DMS114 treated with DMSO at 0.1 percent for 48 hours (cell line): ENCODE measurements at regions not wholly inside any gene's neighbourhood (a gene's known extent, or its start where the extent isn't known, plus 50 kb on each side); places are given as distances from the start of the nearest gene placed in this dataset.
"Not testable (repeated sequence)": the region's sequence is repeated elsewhere in the genome, so short reads cannot be mapped to it uniquely, and the experiment has no call there.

ENCODE experiments used
- DNase-seq: peaks from one replicate; lab custom pipeline; 2025; ENCODE audit not compliant: unreplicated experiment; lab: John Stamatoyannopoulos, UW

DNA sequence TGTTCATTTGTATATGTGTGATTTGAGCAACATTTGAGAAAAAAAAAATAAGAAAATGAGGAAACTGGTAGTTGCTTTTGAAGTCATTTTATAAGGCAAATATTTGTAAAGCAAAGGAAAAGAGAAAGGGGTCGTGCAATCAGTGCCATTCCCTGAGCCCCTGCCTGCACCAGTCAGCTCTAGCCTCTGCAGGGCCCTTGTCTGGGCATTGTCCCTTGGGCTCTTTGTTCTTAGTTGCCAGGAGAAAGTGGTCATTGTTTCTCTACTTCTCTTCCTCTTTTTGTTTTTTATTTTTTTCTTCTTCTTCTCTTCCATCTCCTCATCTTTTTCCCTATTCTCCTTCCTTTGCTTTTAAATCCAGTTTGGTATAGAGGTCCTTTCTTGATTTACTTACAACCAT is 175.3 kb upstream of the CREB1 start:
- DNase-seq: no peak

DNA sequence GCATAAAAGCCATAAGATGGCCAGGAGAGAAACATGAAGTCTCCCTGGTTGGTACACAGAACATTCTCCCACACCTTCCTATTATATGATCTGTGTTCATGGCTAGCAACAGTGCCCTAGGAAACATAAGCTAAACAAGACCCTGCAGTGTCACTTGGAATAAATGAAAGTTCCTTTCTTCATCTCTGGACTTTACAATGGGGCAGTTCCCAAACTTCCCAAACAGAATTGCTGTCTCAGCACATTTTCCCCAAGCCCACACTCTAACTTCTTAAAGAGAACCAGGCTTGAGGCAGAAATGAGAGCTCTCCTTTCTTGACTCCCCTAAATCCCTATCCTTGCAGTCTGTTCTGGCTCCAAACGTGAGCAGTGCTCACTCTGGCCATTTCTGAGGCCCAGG is 173.2 kb upstream of the CREB1 start:
- DNase-seq: no peak

GRCh38 chr2:207357216-207357615 is 172.5 kb upstream of the CREB1 start:
- no peak for DNase-seq

DNA sequence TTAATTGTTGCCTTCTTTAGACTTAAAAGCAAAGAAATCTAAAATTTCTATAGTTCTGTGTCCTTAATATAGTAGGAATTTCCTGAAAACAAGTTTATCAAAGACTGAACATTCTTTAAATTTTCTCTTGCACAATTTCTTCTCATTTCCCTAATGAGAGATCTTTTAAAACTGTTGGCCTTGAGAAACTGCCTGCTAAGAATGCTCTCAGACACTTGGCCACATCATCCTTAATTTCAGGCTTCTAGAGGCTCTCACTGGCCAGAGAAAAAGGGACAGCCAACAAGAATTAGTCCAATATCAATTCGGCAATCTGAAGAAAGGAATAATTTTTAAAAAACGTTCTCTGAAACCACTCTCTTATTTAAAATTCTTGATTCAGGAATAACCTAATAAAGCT is 167.0 kb upstream of the CREB1 start:
- DNase-seq: no peak

GRCh38 chr2:207363761-207364290 is 165.9 kb upstream of the CREB1 start:
- no peak for DNase-seq

- DNase-seq: no peak
These were observed 159.1 kb upstream of the CREB1 start for GRCh38 chr2:207370646-207371045.

DNA sequence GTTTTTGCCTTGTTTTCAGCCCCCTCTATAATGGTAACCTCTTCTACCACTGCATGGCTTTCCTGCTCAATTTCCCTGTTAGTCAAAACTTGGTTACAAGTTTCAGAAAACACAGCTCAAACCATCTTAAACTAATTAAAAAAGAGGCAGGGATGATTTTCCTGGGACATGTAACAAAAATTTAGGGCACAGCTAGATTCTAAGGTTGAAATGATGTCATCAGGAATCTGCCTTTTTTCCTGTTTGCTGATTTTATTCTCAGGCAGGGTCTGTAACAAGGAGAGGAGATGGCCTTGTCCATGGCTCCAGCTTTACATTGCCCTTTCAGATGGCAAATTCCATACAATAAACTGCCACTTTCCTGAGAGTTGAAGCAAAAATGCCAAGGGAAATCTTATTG is 157.9 kb upstream of the CREB1 start:
- DNase-seq: no peak

GRCh38 chr2:207372483-207372882 is 157.3 kb upstream of the CREB1 start:
- no peak for DNase-seq

DNA sequence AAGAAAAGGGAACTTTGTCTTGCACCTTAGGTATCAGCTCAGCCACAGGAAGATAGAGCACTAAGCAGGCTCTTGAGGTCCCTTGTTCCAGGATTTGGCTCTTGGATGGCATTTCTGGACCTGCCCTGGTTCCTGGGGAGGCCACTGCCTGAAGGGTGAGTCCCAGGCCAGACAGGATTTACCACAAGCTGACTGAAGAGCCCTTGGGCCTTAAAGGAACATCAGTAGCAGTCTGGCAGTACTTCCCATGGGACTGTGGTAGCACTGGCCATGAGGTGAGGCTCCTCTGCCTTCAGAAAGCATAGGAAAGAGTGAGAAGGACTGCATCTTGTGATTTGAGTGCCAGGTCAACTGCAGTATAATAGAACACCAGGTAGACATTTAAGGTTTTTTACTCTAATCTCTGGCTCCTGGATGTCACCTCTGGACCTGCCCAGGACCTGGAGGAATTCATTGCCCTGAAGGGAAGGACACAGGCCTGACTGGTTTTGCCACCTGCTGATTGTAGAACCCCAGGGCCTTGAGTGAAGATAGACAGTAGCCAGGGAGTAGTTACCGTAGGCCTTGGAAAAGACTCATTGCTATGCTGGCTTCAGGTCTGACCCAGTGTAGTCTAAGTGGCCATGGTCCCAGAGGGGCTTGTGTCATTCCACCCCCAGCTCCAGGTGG is 154.4 kb upstream of the CREB1 start:
- no peak for DNase-seq

- not testable (repeated sequence) for DNase-seq
These were observed 151.1 kb upstream of the CREB1 start for GRCh38 chr2:207378620-207379019.

GRCh38 chr2:207385076-207385475 is 144.7 kb upstream of the CREB1 start:
- DNase-seq: no peak

- DNase-seq: no peak
These were observed 143.9 kb upstream of the CREB1 start for GRCh38 chr2:207385903-207386302.

GRCh38 chr2:207387001-207387571 is 142.7 kb upstream of the CREB1 start:
- no peak for DNase-seq

GRCh38 chr2:207390302-207391095 is 139.3 kb upstream of the CREB1 start:
- no peak for DNase-seq

DNA sequence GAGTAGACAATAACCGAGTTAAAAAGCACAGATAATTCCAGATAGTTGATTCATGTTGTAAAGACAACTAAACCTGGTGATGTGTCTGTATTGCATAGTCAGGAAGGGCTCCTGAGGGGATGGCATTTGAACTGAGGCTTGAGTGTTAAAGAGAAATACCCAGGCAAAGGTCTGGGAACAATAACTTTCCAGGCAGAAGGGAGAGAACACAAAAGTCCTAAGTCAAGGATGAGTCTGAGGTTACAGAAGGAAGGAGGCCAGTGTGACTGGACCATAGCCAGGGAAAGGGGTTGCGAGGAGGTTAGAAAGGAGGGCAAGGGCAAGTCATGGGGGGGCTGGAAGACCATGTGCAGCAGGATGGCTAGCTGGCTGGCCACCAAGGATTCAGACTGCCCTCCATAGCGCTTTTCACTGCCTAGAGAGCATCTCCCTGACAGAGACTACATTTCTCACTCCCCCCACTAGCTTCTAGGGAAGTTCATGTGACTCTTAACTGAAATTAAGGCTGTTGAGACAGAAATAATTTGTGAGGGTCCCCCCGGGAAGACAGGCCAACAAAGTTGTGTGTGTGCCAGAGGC is 135.5 kb upstream of the CREB1 start:
- no peak for DNase-seq

- no peak for DNase-seq
These were observed 134.8 kb upstream of the CREB1 start for GRCh38 chr2:207394812-207395534.

DNA sequence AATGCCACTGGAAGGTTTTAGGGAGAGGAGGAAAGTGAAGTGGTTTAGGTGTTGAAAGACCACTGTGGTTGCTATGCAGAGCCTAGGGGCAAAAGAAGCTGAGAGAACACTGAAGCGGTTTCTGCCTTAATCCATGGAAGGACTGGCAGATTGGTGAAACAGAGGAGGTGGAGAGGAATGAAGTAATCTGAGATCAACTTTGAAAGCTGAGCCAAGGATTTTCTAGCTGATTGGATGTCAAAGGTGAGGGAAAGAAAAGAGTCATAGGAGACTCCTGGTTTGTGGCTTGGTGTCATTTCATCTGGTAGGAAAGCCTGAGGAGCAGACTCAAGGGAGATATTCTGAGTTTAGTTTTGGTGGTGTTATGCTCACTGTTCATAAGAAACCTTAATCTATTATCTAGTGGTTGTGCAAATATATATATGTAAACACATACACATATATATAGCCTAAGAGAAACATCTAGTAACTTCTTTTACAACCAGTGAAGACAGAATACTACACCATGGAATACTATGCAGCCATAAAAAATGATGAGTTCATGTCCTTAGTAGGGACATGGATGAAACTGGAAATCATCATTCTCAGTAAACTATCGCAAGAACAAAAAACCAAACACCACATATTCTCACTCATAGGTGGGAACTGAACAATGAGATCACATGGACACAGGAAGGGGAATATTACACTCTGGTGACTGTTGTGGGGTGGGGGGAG is 134.1 kb upstream of the CREB1 start:
- no peak for DNase-seq

- DNase-seq: no peak
These were observed 131.7 kb upstream of the CREB1 start for GRCh38 chr2:207397917-207398655.

- no peak for DNase-seq
These were observed 130.5 kb upstream of the CREB1 start for GRCh38 chr2:207399301-207399700.

- DNase-seq: no peak
These were observed 128.4 kb upstream of the CREB1 start for GRCh38 chr2:207401338-207401737.
